ENCODE measurements at regions not wholly inside any gene's neighbourhood (a gene's known extent, or its start where the extent isn't known, plus 50 kb on each side); places are given as distances from the start of the nearest gene placed in this dataset.

GRCh38 chr15:36335224-36335623, 244.2 kb upstream of the CDIN1 start:
- TF ChIP-seq, protein P1, sequence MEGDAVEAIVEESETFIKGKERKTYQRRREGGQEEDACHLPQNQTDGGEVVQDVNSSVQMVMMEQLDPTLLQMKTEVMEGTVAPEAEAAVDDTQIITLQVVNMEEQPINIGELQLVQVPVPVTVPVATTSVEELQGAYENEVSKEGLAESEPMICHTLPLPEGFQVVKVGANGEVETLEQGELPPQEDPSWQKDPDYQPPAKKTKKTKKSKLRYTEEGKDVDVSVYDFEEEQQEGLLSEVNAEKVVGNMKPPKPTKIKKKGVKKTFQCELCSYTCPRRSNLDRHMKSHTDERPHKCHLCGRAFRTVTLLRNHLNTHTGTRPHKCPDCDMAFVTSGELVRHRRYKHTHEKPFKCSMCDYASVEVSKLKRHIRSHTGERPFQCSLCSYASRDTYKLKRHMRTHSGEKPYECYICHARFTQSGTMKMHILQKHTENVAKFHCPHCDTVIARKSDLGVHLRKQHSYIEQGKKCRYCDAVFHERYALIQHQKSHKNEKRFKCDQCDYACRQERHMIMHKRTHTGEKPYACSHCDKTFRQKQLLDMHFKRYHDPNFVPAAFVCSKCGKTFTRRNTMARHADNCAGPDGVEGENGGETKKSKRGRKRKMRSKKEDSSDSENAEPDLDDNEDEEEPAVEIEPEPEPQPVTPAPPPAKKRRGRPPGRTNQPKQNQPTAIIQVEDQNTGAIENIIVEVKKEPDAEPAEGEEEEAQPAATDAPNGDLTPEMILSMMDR (IDR thresholded peaks at IDR 0.05 in 4 of 5, conservative IDR thresholded peaks at IDR 0.05 in 1 of 5) = no peak
- TF ChIP-seq POLR2A (IDR thresholded peaks at IDR 0.05) = no peak
